Astrocyte (in vitro differentiated cells and primary cell): ENCODE measurements at regions not wholly inside any gene's neighbourhood (a gene's known extent, or its start where the extent isn't known, plus 50 kb on each side); places are given as distances from the start of the nearest gene placed in this dataset.

Experiments used
- DNase-seq: peaks from one replicate; pipeline ENCODE4 v3.0.0-alpha.2; 2010; ENCODE audit warnings: low read depth
- FAIRE-seq: peaks from 2 replicates; lab custom pipeline; 2011; peaks lifted over from hg19 to GRCh38; lab: Jason Lieb, UNC
- H2AFZ ChIP-seq: 2 replicates; pipeline ENCODE4 v1.6.0; 2012; ENCODE audit warnings: low read depth, low read length, inconsistent platforms
- H3K27ac ChIP-seq: 2 replicates; pipeline ENCODE4 v1.5.1; 2011; ENCODE audit warnings: low read depth, low read length, inconsistent platforms
- H3K27me3 ChIP-seq: 2 replicates; pipeline ENCODE4 v1.6.0; 2011; ENCODE audit warnings: low read length, inconsistent platforms; ENCODE audit not compliant: insufficient read depth
- H3K36me3 ChIP-seq: 2 replicates; pipeline ENCODE4 v1.5.1; 2011; ENCODE audit warnings: low read length, inconsistent platforms; ENCODE audit not compliant: insufficient read depth
- H3K4me1 ChIP-seq: 2 replicates; pipeline ENCODE4 v1.5.1; 2011; ENCODE audit warnings: low read length, inconsistent platforms; ENCODE audit not compliant: insufficient read depth
- H3K4me2 ChIP-seq: 2 replicates; pipeline ENCODE4 v1.6.0; 2012; ENCODE audit warnings: low read length, inconsistent platforms
- H3K4me3 ChIP-seq: 2 replicates; pipeline ENCODE4 v1.5.1; 2011; ENCODE audit warnings: low read depth, mild to moderate bottlenecking, low read length, inconsistent platforms; ENCODE audit not compliant: insufficient read depth
- H3K79me2 ChIP-seq: 2 replicates; pipeline ENCODE4 v1.6.0; 2012; ENCODE audit warnings: mild to moderate bottlenecking, low read length, inconsistent platforms; ENCODE audit not compliant: insufficient read depth
- H3K9ac ChIP-seq: 2 replicates; pipeline ENCODE4 v1.6.0; 2012; ENCODE audit warnings: mild to moderate bottlenecking, low read length, inconsistent platforms
- H3K9me3 ChIP-seq: 2 replicates; pipeline ENCODE4 v1.5.1; 2012; ENCODE audit warnings: low read depth, mild to moderate bottlenecking, low read length, inconsistent platforms; ENCODE audit not compliant: insufficient read depth
- H4K20me1 ChIP-seq: 2 replicates; pipeline ENCODE4 v1.6.0; 2012; ENCODE audit warnings: low read length, inconsistent platforms; ENCODE audit not compliant: insufficient read depth
- H3K27ac Mint-ChIP-seq: one replicate; pipeline ENCODE4 v1.8.0; 2021; ENCODE audit warnings: mild to moderate bottlenecking, mixed read lengths; ENCODE audit not compliant: unreplicated experiment
- H3K27me3 Mint-ChIP-seq: one replicate; pipeline ENCODE4 v1.8.0; 2021; ENCODE audit warnings: low read depth, mixed read lengths; ENCODE audit not compliant: unreplicated experiment
- H3K36me3 Mint-ChIP-seq: one replicate; pipeline ENCODE4 v1.8.0; 2021; ENCODE audit warnings: low read depth, mixed read lengths; ENCODE audit not compliant: unreplicated experiment
- H3K4me1 Mint-ChIP-seq: one replicate; pipeline ENCODE4 v1.8.0; 2021; ENCODE audit warnings: low read depth, mixed read lengths; ENCODE audit not compliant: unreplicated experiment
- H3K4me3 Mint-ChIP-seq: one replicate; pipeline ENCODE4 v1.8.0; 2021; ENCODE audit warnings: mild to moderate bottlenecking, moderate library complexity, mixed read lengths; ENCODE audit not compliant: unreplicated experiment
- H3K9me3 Mint-ChIP-seq: one replicate; pipeline ENCODE4 v1.8.0; 2021; ENCODE audit warnings: mild to moderate bottlenecking, mixed read lengths; ENCODE audit not compliant: unreplicated experiment
- CTCF ChIP-seq: IDR thresholded peaks from 2 replicates; pipeline ENCODE4 v1.5.1; 2011; ENCODE audit warnings: low read depth, mild to moderate bottlenecking, inconsistent platforms, low read length, moderate library complexity; ENCODE audit not compliant: insufficient read depth
- EZH2 ChIP-seq: IDR thresholded peaks from 2 replicates; pipeline ENCODE4 v1.6.1; 2012; ENCODE audit warnings: mild to moderate bottlenecking, low read length, inconsistent platforms; ENCODE audit not compliant: insufficient read depth

GRCh38 chr3:28667646-28668621, 319.3 kb upstream of the AZI2 start:
- FAIRE-seq (peak; percentile 52), DNase-seq (peak; percentile 27)
- Histone ChIP-seq H3K36me3 (no peaks in the 10 kb centered on the region), H3K79me2 (no peaks in the 10 kb centered on the region), H3K4me3 (no peak overlapping the region), H2AFZ (no peak overlapping the region), H3K27me3 (peaks cover 2% of the 10 kb centered on the region), H3K9me3 (no peaks in the 10 kb centered on the region), H3K4me2 (no peak overlapping the region), H3K4me1 (no peaks in the 10 kb centered on the region), H3K27ac (no peak overlapping the region), H3K9ac (no peak overlapping the region), H4K20me1 (no peaks in the 10 kb centered on the region)
- TF ChIP-seq EZH2 (no peak), CTCF (peak; percentile 82)
- H3K9me3 Mint-ChIP-seq = no peaks in the 10 kb centered on the region
- H3K27ac Mint-ChIP-seq = no peak overlapping the region
- no peak overlapping the region for H3K4me3 Mint-ChIP-seq
- H3K27me3 Mint-ChIP-seq = peaks cover 3% of the 10 kb centered on the region
- peaks cover 15% of the 10 kb centered on the region for H3K4me1 Mint-ChIP-seq
- H3K36me3 Mint-ChIP-seq = no peaks in the 10 kb centered on the region

- TF ChIP-seq EZH2 = no peak
- no peak for TF ChIP-seq CTCF
- Histone ChIP-seq H4K20me1 (no peaks in the 10 kb centered on the region), H3K79me2 (no peaks in the 10 kb centered on the region), H3K4me1 (no peaks in the 10 kb centered on the region), H3K27me3 (peaks cover 2% of the 10 kb centered on the region), H3K4me2 (no peak overlapping the region), H3K36me3 (no peaks in the 10 kb centered on the region), H3K4me3 (no peak overlapping the region), H3K9me3 (no peaks in the 10 kb centered on the region), H3K27ac (no peak overlapping the region), H2AFZ (no peak overlapping the region), H3K9ac (no peak overlapping the region)
- DNase-seq (no peak), FAIRE-seq (no peak)
- no peak overlapping the region for H3K27ac Mint-ChIP-seq
- peaks cover 3% of the 10 kb centered on the region for H3K27me3 Mint-ChIP-seq
- no peaks in the 10 kb centered on the region for H3K9me3 Mint-ChIP-seq
- no peak overlapping the region for H3K4me3 Mint-ChIP-seq
- peaks cover 18% of the 10 kb centered on the region for H3K4me1 Mint-ChIP-seq
- H3K36me3 Mint-ChIP-seq = no peaks in the 10 kb centered on the region
Measured at GRCh38 chr3:28669870-28670269, 321.2 kb upstream of the AZI2 start.

GRCh38 chr3:28672406-28672805, 323.8 kb upstream of the AZI2 start:
- DNase-seq = peak; percentile 4
- Histone ChIP-seq H3K4me1 (no peaks in the 10 kb centered on the region), H3K4me2 (no peak overlapping the region), H3K36me3 (no peaks in the 10 kb centered on the region), H3K9me3 (no peaks in the 10 kb centered on the region), H3K79me2 (no peaks in the 10 kb centered on the region), H4K20me1 (no peaks in the 10 kb centered on the region), H3K27me3 (peaks cover 2% of the 10 kb centered on the region), H2AFZ (no peak overlapping the region), H3K9ac (no peak overlapping the region), H3K4me3 (no peak overlapping the region), H3K27ac (no peak overlapping the region)
- Mint-ChIP-seq H3K4me1 (peaks cover 15% of the 10 kb centered on the region), H3K36me3 (no peaks in the 10 kb centered on the region), H3K27me3 (peaks cover 6% of the 10 kb centered on the region), H3K9me3 (no peaks in the 10 kb centered on the region), H3K4me3 (no peak overlapping the region), H3K27ac (no peak overlapping the region)
- TF ChIP-seq CTCF (no peak), EZH2 (no peak)
- FAIRE-seq = no peak
